HG02642 (cell line): ENCODE measurements at regions not wholly inside any gene's neighbourhood (a gene's known extent, or its start where the extent isn't known, plus 50 kb on each side); places are given as distances from the start of the nearest gene placed in this dataset.

Experiments used
- ATAC-seq: cut with Tn5 transposase; IDR thresholded peaks from one replicate; pipeline ENCODE4 v1.9.1; 2021; ENCODE audit warnings: mild to moderate bottlenecking; ENCODE audit not compliant: unreplicated experiment, poor library complexity

GRCh38 chr12:11946161-11946560 lies 124.6 kb upstream of the BCL2L14 start:
- ATAC-seq, result no peak

DNA sequence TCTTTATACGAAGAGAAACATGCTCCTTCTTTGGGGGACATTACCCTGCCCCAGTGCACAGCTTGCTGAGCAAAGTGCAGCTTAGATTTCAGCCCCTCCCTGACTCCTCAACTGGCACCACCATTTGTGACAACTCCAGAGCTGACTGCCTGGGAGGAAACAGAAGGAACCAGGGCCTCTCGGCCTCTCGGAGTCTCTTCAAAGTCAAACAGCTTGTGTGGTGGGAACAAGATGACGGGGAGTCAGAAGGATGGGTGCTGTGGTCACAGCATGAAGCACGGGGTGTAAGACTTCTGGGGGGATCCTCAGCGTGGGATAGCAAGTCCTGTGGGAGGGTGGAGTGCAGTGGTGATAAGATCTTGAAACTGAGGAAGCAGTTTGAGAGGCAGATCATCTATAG lies 123.5 kb upstream of the BCL2L14 start:
- no peak for ATAC-seq

DNA sequence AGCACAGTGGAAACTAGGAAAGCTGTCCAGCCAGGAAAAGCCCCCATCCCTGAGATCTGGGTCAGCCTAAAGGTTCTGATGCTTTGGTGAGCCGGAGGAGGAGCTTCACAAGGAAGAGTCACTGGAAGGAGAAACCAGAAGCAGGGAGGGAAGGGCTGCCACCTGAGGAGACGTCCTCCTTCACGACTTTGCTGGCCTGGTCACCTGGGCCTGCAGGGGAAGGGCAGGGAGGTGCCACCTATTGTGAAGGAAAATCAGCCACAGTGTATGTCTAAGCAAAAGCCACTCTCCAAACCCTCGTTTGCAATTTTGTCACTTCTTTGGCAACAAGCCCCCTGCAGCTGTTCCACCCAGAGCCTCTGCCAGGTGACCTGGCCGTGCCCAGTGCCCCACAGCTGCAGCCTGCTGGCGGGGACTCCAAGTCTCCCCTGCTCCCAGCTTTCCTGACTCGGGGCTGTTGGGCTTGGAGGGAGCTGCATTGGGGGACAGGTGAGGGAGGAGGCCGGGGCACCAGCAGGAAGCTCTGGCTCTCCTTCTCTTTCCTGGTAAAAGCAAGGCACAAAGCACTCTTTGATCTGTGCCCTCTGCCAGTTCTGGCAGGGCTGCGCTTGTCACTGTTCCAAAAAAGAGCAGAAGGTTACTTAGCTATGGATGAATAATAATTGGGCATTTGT lies 120.9 kb upstream of the BCL2L14 start:
- ATAC-seq, result no peak

DNA sequence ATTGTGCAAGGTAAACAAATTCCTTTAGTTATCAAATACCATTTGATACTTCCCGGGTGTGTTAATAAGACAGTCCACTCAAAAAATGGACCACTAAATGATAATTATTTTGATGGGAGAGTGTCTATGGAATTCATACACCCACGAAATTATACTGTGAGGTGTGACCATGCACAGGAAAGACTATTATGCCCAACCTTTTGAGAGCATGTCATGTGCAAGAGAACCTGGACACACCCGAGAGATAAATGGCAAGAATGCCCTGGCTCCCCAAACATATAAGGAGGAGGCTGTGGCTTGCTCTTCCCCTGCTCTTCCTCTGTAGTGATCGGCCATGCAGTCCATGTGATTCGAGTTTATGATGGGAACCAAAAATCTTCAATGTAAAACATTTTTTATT lies 119.5 kb upstream of the BCL2L14 start:
- no peak for ATAC-seq

DNA sequence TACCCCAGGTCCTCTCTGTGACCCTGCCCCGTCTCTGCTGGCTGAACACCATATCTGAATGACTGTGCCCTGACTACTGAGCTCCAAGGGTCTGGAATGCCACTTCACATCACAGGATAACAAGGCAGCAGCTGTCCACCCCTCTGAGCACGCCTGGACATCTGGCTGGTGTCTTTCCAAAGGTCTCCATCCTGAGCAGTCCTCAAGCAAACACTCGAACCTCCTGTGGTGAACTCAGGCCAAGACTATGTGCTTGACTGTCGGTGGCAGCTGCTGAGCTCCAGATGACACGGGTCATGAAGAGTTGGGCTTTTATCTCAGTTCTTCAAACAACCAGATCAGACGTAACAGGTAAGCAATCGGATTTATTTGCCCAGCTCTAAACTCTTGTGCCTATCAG lies 117.2 kb upstream of the BCL2L14 start:
- ATAC-seq, result no peak

GRCh38 chr12:11954181-11954580 lies 116.6 kb upstream of the BCL2L14 start:
- ATAC-seq, result no peak

DNA sequence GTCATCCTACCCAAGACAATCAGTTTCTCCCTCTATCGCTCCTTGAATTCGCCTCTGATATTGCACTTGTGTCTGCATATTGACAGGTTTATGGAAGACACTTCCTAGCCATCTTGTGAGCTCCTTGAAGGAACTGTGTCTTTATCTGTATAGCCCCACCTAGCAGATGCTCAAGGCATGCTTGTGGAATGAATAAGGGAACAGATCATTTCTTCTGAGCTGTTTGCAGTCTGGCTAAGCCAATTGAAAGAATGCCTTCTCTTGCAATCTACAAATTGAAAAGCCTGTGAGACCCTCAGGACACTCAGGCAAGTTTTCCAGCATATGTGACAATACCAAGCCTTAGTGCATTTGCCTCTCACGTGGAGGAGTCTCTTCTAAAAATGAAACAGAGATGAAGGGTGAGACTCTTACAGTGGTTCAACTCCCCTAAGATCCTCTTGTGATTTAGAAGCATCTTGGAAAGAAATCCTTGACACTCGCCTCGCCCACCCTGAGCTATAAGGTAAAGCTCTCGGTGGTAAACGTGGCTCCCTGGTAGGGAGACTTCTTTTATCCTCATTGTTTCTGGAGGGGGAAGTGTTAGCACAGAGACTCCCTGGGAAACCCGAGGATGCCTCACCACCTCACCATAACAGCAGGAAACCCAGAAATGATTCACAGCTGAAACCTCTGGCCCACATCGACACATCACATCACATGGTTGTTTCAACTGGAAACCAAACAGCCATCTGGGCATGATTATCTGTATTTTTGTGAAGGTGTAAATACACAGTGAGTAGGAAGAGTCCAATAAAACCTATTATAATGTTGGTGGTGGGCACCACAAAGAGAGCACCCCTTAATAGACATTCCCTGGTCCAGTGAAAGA lies 112.3 kb upstream of the BCL2L14 start:
- ATAC-seq, result no peak

DNA sequence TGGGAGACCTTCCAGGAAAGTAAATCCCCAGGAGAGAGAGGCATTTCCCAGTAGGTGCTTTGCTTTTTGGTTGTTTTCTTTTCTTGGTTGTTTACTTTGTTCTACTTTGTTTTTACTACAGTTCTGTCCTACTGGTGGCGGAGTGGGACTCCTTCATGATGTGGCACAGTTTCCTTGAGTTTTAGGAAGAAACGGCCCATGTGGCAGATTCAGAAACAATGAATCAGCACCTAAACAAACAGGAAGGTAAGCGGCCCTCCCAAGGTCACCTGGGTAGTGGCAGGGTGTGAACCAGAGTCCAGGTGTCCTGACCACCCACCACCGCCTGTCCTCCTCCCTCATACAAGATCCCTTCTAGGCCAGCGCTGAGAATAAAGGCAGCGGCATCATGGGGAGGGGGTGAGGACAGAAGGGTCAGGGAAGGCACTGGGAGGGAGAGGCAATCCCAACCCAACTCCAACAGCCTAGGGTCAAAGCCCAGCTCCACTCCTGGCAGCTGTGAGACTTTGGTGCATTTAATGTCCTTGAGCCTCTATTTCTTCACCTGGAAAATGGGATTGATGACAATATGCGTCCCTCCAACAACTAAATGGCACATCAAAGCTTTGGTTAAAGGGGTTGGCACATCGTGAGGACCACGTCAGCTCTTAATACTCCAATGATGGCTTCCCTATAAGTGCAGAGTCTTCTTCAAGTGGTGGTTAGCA lies 111.5 kb upstream of the BCL2L14 start:
- ATAC-seq, result no peak

GRCh38 chr12:11960646-11961045 lies 110.1 kb upstream of the BCL2L14 start:
- ATAC-seq, result no peak

GRCh38 chr12:11961686-11962085 lies 109.1 kb upstream of the BCL2L14 start:
- ATAC-seq, result no peak

DNA sequence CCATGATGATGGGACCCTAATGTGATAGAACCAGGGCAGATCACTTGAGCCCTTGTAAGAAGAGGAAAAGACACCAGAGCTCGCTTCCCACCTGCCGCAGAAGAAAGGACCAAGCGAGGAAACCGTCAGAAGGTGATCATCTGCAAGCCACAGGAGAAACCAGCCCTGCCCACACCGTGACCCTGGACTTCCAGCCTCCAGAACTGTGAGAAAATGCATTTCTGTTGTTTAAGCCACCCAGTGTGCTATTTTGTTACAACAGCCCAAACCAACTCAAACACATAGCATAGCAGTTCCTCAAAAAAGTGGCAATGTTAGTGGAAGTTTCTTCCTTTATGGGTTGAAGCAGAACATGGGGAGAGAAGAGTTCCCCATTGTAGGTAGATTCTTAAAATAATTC lies 107.9 kb upstream of the BCL2L14 start:
- no peak for ATAC-seq

- no peak for ATAC-seq
These were observed 106.8 kb upstream of the BCL2L14 start for GRCh38 chr12:11963841-11964471.

GRCh38 chr12:11965258-11965910 lies 105.4 kb upstream of the BCL2L14 start:
- ATAC-seq, result no peak

- no peak for ATAC-seq
These were observed 103.2 kb upstream of the BCL2L14 start for GRCh38 chr12:11967376-11968047.

GRCh38 chr12:11968048-11968383 lies 102.7 kb upstream of the BCL2L14 start:
- no peak for ATAC-seq

GRCh38 chr12:11968516-11968915 lies 102.2 kb upstream of the BCL2L14 start:
- ATAC-seq, result no peak

GRCh38 chr12:11969437-11970154 lies 101.1 kb upstream of the BCL2L14 start:
- peak; percentile 78 for ATAC-seq

DNA sequence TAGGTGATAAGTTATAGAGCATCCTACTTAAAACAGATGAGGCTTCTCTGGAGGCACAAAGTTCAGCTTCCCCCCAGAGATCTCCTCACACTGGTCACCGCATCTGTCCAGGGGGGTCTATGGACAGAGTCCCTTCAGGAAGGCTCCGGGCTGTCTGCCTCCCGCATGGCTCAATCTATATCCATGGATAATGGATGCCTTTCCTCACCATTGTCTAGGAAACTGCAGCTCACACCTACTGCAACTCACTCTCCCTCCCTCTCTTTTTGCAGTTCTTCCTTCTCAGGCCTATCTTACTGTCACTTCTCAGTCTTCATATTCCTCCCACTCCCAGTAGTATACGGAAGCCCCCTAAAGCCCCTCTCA lies 100.6 kb upstream of the BCL2L14 start:
- ATAC-seq, result no peak

DNA sequence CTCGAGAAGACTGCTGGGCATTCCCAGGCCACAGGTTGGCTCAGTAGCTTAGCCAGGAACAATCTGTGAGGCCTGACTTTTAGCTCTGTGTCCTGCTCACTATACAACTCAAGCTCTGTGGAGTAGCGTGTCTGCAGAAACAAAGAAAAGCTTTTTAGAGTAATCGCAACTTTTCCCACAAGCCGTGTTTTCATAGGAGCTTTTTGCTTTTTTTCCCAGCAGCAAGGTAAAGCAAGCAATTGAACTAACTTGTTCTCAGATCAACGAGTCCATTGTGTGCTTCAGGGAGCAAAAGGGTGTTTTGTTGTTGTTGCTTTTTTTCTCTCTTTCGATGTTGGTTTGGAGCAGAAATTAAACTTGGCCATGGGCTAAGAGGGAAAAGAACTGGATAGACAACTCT lies 97.3 kb upstream of the BCL2L14 start:
- no peak for ATAC-seq
